HEK293 (cell line): ENCODE measurements at regions not wholly inside any gene's neighbourhood (a gene's known extent, or its start where the extent isn't known, plus 50 kb on each side); places are given as distances from the start of the nearest gene placed in this dataset.

Experiments used
- CTCF ChIA-PET: fragments of 350-600 bp; formaldehyde crosslinking; extraction: SDS; loops from one replicate; lab custom pipeline; 2021; ENCODE audit warnings: antibody characterized with exemption; lab: Yijun Ruan, JAX
- POLR2A ChIA-PET: fragments of 300-600 bp; formaldehyde crosslinking; extraction: SDS; loops from one replicate; lab custom pipeline; 2020; ENCODE audit warnings: antibody characterized with exemption, inconsistent platforms; lab: Yijun Ruan, JAX
- H3K27ac ChIP-seq: fragments of 200-500 bp; sonication (Bioruptor generic); 2 replicates; pipeline ENCODE4 v1.5.1; 2014; ENCODE audit warnings: low read depth, low read length, control low read depth, inconsistent platforms; ENCODE audit errors: extremely low read depth
- H3K36me3 ChIP-seq, 2 experiments: fragments of 200-500 bp in 1 of 2; sonication (Bioruptor generic) in 1 of 2; 1 replicate in 1 of 2; 2 replicates in 1 of 2; pipeline ENCODE4 v1.5.1; 2014 to 2017; ENCODE audit warnings: inconsistent platforms in 2 of 2, low read length in 2 of 2; ENCODE audit not compliant: control insufficient read depth in 2 of 2, insufficient read depth in 1 of 2
- H3K4me1 ChIP-seq: fragments of 200-500 bp; sonication (Bioruptor generic); 2 replicates; pipeline ENCODE4 v1.5.1; 2014; ENCODE audit warnings: mild to moderate bottlenecking, low read length, inconsistent platforms; ENCODE audit not compliant: control insufficient read depth, insufficient read depth
- H3K4me3 ChIP-seq: 2 replicates; pipeline ENCODE4 v1.5.1; 2011; ENCODE audit warnings: low read depth, mild to moderate bottlenecking, control low read depth, low read length, moderate library complexity
- H3K9me3 ChIP-seq: fragments of 200-500 bp; sonication (Bioruptor generic); 2 replicates; pipeline ENCODE4 v1.5.1; 2014; ENCODE audit warnings: low read depth, low read length, inconsistent platforms; ENCODE audit not compliant: control insufficient read depth, insufficient read depth
- BCL11B ChIP-seq: fragments of 450-650 bp; formaldehyde crosslinking; IDR thresholded peaks from 2 replicates; pipeline ENCODE4 v1.5.1; 2016; ENCODE audit warnings: low read depth, missing biosample characterization, missing genetic modification characterization
- GFI1B ChIP-seq: fragments of 450-650 bp; formaldehyde crosslinking; IDR thresholded peaks from 2 replicates; pipeline ENCODE4 v1.5.1; 2016; ENCODE audit warnings: missing biosample characterization, missing genetic modification characterization
- KLF8 ChIP-seq: fragments of 450-650 bp; formaldehyde crosslinking; IDR thresholded peaks from 2 replicates; pipeline ENCODE4 v1.5.1; 2016; ENCODE audit warnings: missing biosample characterization, missing genetic modification characterization
- MZF1 ChIP-seq: fragments of 450-650 bp; formaldehyde crosslinking; IDR thresholded peaks from 2 replicates; pipeline ENCODE4 v1.5.1; 2017; ENCODE audit warnings: missing biosample characterization, missing genetic modification characterization, borderline replicate concordance
- OVOL3 ChIP-seq: fragments of 450-650 bp; formaldehyde crosslinking; IDR thresholded peaks from 2 replicates; pipeline ENCODE4 v1.5.1; 2016; ENCODE audit warnings: missing biosample characterization, missing genetic modification characterization
- PRDM1 ChIP-seq: fragments of 450-650 bp; formaldehyde crosslinking; IDR thresholded peaks from 2 replicates; pipeline ENCODE4; 2016; ENCODE audit warnings: missing biosample characterization, missing genetic modification characterization
- SCRT1 ChIP-seq: fragments of 450-650 bp; formaldehyde crosslinking; IDR thresholded peaks from 2 replicates; pipeline ENCODE4 v1.5.1; 2016; ENCODE audit warnings: missing biosample characterization, missing genetic modification characterization, borderline replicate concordance
- ZBTB17 ChIP-seq: fragments of 450-650 bp; formaldehyde crosslinking; IDR thresholded peaks from 2 replicates; pipeline ENCODE4 v1.5.1; 2016; ENCODE audit warnings: missing biosample characterization, missing genetic modification characterization
- ZBTB7A ChIP-seq: fragments of 450-650 bp; formaldehyde crosslinking; IDR thresholded peaks from 2 replicates; pipeline ENCODE4 v1.5.1; 2016; ENCODE audit warnings: low read depth, missing biosample characterization, missing genetic modification characterization
- ZFP69B ChIP-seq: fragments of 450-650 bp; formaldehyde crosslinking; IDR thresholded peaks from 2 replicates; pipeline ENCODE4 v1.5.1; 2016; ENCODE audit warnings: missing biosample characterization, missing genetic modification characterization
- ZNF114 ChIP-seq: fragments of 450-650 bp; formaldehyde crosslinking; IDR thresholded peaks from 2 replicates; pipeline ENCODE4 v1.5.0; 2017; ENCODE audit warnings: missing biosample characterization, missing genetic modification characterization
- ZNF138 ChIP-seq: fragments of 450-650 bp; formaldehyde crosslinking; IDR thresholded peaks from 2 replicates; pipeline ENCODE4 v1.5.1; 2016; ENCODE audit warnings: missing biosample characterization, missing genetic modification characterization, borderline replicate concordance
- ZNF140 ChIP-seq: fragments of 450-650 bp; formaldehyde crosslinking; IDR thresholded peaks from 2 replicates; pipeline ENCODE4 v1.5.1; 2016; ENCODE audit warnings: missing biosample characterization, missing genetic modification characterization
- ZNF169 ChIP-seq: fragments of 450-650 bp; formaldehyde crosslinking; IDR thresholded peaks from 2 replicates; pipeline ENCODE4 v1.5.1; 2016; ENCODE audit warnings: missing biosample characterization, missing genetic modification characterization
- ZNF184 ChIP-seq: fragments of 450-650 bp; IDR thresholded peaks from 2 replicates; pipeline ENCODE4 v1.5.1; 2018; ENCODE audit warnings: missing biosample characterization, mild to moderate bottlenecking, missing genetic modification characterization
- ZNF292 ChIP-seq: fragments of 450-650 bp; formaldehyde crosslinking; IDR thresholded peaks from 2 replicates; pipeline ENCODE4 v1.5.1; 2016; ENCODE audit warnings: low read depth, missing biosample characterization, missing genetic modification characterization, borderline replicate concordance
- ZNF366 ChIP-seq: fragments of 450-650 bp; formaldehyde crosslinking; conservative IDR thresholded peaks from 2 replicates; pipeline ENCODE4 v1.5.1; 2016; ENCODE audit warnings: missing biosample characterization, missing genetic modification characterization
- ZNF394 ChIP-seq: fragments of 450-650 bp; formaldehyde crosslinking; IDR thresholded peaks from 2 replicates; pipeline ENCODE4 v1.5.1; 2016; ENCODE audit warnings: missing biosample characterization, missing genetic modification characterization, mild to moderate bottlenecking, moderate library complexity, borderline replicate concordance
- ZNF521 ChIP-seq: fragments of 450-650 bp; formaldehyde crosslinking; IDR thresholded peaks from 2 replicates; pipeline ENCODE4 v1.5.1; 2017; ENCODE audit warnings: missing biosample characterization, mild to moderate bottlenecking, missing genetic modification characterization
- ZNF596 ChIP-seq: fragments of 450-650 bp; IDR thresholded peaks from 2 replicates; pipeline ENCODE4 v1.5.0; 2018; ENCODE audit warnings: missing biosample characterization, mild to moderate bottlenecking, missing genetic modification characterization, moderate library complexity
- ZNF654 ChIP-seq: fragments of 450-650 bp; formaldehyde crosslinking; IDR thresholded peaks from 2 replicates; pipeline ENCODE4 v1.5.1; 2016; ENCODE audit warnings: low read depth, missing biosample characterization, missing genetic modification characterization
- ZNF670 ChIP-seq: fragments of 450-650 bp; formaldehyde crosslinking; IDR thresholded peaks from 2 replicates; pipeline ENCODE4 v1.5.1; 2016; ENCODE audit warnings: missing biosample characterization, missing genetic modification characterization, low read depth
- ZNF677 ChIP-seq: fragments of 450-650 bp; IDR thresholded peaks from 2 replicates; pipeline ENCODE4 v1.5.0; 2018; ENCODE audit warnings: missing biosample characterization, mild to moderate bottlenecking, missing genetic modification characterization, moderate library complexity
- TF ChIP-seq, protein P1 (sequence below): fragments of 450-650 bp; formaldehyde crosslinking; IDR thresholded peaks from 2 replicates; pipeline ENCODE4 v1.5.1; 2016; ENCODE audit warnings: missing biosample characterization, missing genetic modification characterization, borderline replicate concordance
- TF ChIP-seq, protein P2 (sequence below): IDR thresholded peaks from 2 replicates; pipeline ENCODE4 v1.6.1; 2011; ENCODE audit warnings: mild to moderate bottlenecking, low read depth, low read length, borderline replicate concordance
- TF ChIP-seq, protein P3 (sequence below): fragments of 450-650 bp; formaldehyde crosslinking; IDR thresholded peaks from 2 replicates; pipeline ENCODE4 v1.5.1; 2016; ENCODE audit warnings: missing biosample characterization, missing genetic modification characterization

DNA sequence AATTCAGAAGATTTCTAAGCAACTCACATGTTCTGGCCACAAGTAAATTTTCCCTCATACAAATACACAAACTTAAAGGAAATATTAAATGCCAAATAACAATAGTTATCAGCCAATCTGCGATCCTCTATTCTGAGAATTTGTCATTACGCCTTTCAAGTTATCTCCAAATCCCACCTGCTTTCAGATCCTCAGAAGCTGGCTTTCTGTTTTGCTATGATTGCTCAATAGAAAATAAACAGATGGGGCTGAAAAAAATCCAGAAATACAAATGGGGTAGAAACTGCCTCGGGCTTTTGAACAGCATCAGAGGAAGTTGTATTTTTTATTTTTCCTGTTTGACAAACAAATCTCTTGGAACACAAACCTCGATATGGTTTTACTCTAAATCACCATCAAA lies 74.0 kb upstream of the CNTN4 start:
- Histone ChIP-seq H3K4me1 (peaks cover 3% of the 10 kb centered on the region), H3K36me3 (no peaks in the 10 kb centered on the region), H3K4me3 (no peak overlapping the region), H3K27ac (no peak overlapping the region), H3K9me3 (no peaks in the 10 kb centered on the region)
- TF ChIP-seq ZNF138 (tag by site-specific recombination) (no peak), ZNF677 (tag by site-specific recombination) (no peak), ZBTB17 (tag by site-specific recombination) (no peak), ZNF654 (tag by site-specific recombination) (no peak), BCL11B (tag by site-specific recombination) (no peak), PRDM1 (tag by site-specific recombination) (no peak), ZNF292 (no peak), ZNF394 (tag by site-specific recombination) (no peak), ZNF140 (no peak)
- TF ChIP-seq, protein P1, sequence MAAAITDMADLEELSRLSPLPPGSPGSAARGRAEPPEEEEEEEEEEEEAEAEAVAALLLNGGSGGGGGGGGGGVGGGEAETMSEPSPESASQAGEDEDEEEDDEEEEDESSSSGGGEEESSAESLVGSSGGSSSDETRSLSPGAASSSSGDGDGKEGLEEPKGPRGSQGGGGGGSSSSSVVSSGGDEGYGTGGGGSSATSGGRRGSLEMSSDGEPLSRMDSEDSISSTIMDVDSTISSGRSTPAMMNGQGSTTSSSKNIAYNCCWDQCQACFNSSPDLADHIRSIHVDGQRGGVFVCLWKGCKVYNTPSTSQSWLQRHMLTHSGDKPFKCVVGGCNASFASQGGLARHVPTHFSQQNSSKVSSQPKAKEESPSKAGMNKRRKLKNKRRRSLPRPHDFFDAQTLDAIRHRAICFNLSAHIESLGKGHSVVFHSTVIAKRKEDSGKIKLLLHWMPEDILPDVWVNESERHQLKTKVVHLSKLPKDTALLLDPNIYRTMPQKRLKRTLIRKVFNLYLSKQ (tag by site-specific recombination): no peak
- TF ChIP-seq, protein P2, sequence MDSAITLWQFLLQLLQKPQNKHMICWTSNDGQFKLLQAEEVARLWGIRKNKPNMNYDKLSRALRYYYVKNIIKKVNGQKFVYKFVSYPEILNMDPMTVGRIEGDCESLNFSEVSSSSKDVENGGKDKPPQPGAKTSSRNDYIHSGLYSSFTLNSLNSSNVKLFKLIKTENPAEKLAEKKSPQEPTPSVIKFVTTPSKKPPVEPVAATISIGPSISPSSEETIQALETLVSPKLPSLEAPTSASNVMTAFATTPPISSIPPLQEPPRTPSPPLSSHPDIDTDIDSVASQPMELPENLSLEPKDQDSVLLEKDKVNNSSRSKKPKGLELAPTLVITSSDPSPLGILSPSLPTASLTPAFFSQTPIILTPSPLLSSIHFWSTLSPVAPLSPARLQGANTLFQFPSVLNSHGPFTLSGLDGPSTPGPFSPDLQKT: no peak
- ChIA-PET POLR2A (no interaction called here), CTCF (no interaction called here)

DNA sequence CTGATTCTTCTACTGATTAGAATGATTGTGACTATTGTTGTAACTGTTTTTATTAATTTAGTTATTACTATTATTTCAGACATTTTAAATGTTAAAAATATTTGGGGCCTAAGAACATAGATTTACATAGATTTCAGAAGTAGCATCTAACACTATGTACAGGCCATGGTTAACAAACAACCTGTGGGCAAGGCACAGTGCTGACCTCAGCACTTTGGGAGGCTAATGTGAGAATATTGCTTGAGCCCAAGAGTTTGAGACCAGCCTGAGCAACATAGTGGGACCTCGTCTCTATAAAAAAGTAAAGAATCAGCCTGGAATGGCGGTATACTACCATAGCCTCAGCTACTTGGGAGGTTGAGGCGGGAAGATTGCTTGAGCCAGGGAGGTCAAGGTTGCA lies 69.1 kb upstream of the CNTN4 start:
- no peak overlapping the region for H3K27ac ChIP-seq
- no peaks in the 10 kb centered on the region for H3K4me1 ChIP-seq
- ChIA-PET POLR2A (no interaction called here), CTCF (no interaction called here)
- H3K36me3 ChIP-seq: no peaks in the 10 kb centered on the region
- H3K4me3 ChIP-seq: no peak overlapping the region
- no peak for TF ChIP-seq ZNF184 (tag by site-specific recombination)
- TF ChIP-seq GFI1B (tag by site-specific recombination): no peak
- no peak for TF ChIP-seq ZNF596 (tag by site-specific recombination)
- no peak for TF ChIP-seq ZFP69B
- TF ChIP-seq ZNF169 (tag by site-specific recombination): no peak
- no peak for TF ChIP-seq OVOL3
- TF ChIP-seq MZF1: no peak
- no peak for TF ChIP-seq KLF8 (tag by site-specific recombination)
- no peak for TF ChIP-seq ZNF521 (tag by site-specific recombination)
- no peak for TF ChIP-seq ZNF114 (tag by site-specific recombination)
- TF ChIP-seq ZBTB7A (tag by site-specific recombination): no peak
- TF ChIP-seq ZNF670 (tag by site-specific recombination): no peak
- H3K9me3 ChIP-seq: no peaks in the 10 kb centered on the region

DNA sequence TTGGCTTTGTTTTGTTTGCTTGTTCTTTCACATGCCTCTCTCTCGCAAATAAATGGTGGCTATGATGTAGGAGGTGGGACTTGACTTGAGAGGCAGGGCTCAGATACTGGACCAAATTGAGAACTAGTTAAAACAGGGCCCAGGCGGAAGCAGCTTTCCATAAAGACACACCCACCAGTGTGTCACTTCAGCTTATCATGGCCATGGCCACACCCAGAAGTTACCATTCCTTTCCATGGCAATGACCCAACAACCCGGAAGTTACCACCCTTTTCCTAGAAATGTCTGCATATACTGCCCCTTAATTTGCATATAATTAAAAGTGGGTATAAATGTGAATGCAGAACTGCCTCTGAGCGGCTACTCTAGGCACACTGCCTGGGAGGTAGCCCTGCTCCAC lies 62.6 kb upstream of the CNTN4 start:
- CTCF ChIA-PET: no interaction called here
- Histone ChIP-seq H3K36me3 (no peaks in the 10 kb centered on the region), H3K4me1 (no peaks in the 10 kb centered on the region), H3K27ac (no peak overlapping the region), H3K4me3 (no peak overlapping the region), H3K9me3 (no peaks in the 10 kb centered on the region)
- POLR2A ChIA-PET: no interaction called here
- TF ChIP-seq ZNF292 (no peak), SCRT1 (no peak), ZNF366 (no peak)
- TF ChIP-seq, protein P3, sequence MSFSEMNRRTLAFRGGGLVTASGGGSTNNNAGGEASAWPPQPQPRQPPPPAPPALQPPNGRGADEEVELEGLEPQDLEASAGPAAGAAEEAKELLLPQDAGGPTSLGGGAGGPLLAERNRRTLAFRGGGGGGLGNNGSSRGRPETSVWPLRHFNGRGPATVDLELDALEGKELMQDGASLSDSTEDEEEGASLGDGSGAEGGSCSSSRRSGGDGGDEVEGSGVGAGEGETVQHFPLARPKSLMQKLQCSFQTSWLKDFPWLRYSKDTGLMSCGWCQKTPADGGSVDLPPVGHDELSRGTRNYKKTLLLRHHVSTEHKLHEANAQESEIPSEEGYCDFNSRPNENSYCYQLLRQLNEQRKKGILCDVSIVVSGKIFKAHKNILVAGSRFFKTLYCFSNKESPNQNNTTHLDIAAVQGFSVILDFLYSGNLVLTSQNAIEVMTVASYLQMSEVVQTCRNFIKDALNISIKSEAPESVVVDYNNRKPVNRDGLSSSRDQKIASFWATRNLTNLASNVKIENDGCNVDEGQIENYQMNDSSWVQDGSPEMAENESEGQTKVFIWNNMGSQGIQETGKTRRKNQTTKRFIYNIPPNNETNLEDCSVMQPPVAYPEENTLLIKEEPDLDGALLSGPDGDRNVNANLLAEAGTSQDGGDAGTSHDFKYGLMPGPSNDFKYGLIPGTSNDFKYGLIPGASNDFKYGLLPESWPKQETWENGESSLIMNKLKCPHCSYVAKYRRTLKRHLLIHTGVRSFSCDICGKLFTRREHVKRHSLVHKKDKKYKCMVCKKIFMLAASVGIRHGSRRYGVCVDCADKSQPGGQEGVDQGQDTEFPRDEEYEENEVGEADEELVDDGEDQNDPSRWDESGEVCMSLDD (tag by site-specific recombination): no peak
